AG09309 (cell line): ENCODE measurements at regions not wholly inside any gene's neighbourhood (a gene's known extent, or its start where the extent isn't known, plus 50 kb on each side); places are given as distances from the start of the nearest gene placed in this dataset.
A peak's percentile ranks its signal among the peaks of the same experiment; 100 is the strongest.

ENCODE experiments used
- DNase-seq: peaks from one replicate; pipeline ENCODE4 v3.0.0-alpha.2; 2010; ENCODE audit warnings: low read depth
- H3K4me3 ChIP-seq: 2 replicates; pipeline ENCODE4 v1.5.1; 2011; ENCODE audit warnings: mild to moderate bottlenecking, low read depth, low read length, moderate library complexity; ENCODE audit not compliant: control insufficient read depth
- CTCF ChIP-seq: IDR thresholded peaks from 2 replicates; pipeline ENCODE4 v1.5.1; 2011; ENCODE audit warnings: mild to moderate bottlenecking, low read depth, low read length, inconsistent platforms; ENCODE audit not compliant: insufficient read depth, control insufficient read depth; ENCODE audit errors: missing control alignments

GRCh38 chr4:60579335-60579734, 620.8 kb upstream of the ADGRL3 start:
- no peak for DNase-seq
- no peak overlapping the region for H3K4me3 ChIP-seq
- no peak for TF ChIP-seq CTCF

GRCh38 chr4:60581919-60582536, 618.1 kb upstream of the ADGRL3 start:
- TF ChIP-seq CTCF = no peak
- H3K4me3 ChIP-seq = no peak overlapping the region
- DNase-seq = no peak

GRCh38 chr4:60588556-60588955, 611.6 kb upstream of the ADGRL3 start:
- no peak overlapping the region for H3K4me3 ChIP-seq
- TF ChIP-seq CTCF = no peak

GRCh38 chr4:60589425-60589824, 610.7 kb upstream of the ADGRL3 start:
- no peak for TF ChIP-seq CTCF
- no peak for DNase-seq
- no peak overlapping the region for H3K4me3 ChIP-seq

More at GRCh38 chr4:60588556-60588955, 611.6 kb upstream of the ADGRL3 start:
- DNase-seq = no peak

GRCh38 chr4:60590116-60590515, 610.0 kb upstream of the ADGRL3 start:
- no peak for DNase-seq
- H3K4me3 ChIP-seq = no peak overlapping the region
- TF ChIP-seq CTCF = no peak

- H3K4me3 ChIP-seq = no peak overlapping the region
- peak; percentile 56 for DNase-seq
- no peak for TF ChIP-seq CTCF
Observed at GRCh38 chr4:60605646-60606354, 594.3 kb upstream of the ADGRL3 start.
